ENCODE measurements at regions not wholly inside any gene's neighbourhood (a gene's known extent, or its start where the extent isn't known, plus 50 kb on each side); places are given as distances from the start of the nearest gene placed in this dataset.

DNA sequence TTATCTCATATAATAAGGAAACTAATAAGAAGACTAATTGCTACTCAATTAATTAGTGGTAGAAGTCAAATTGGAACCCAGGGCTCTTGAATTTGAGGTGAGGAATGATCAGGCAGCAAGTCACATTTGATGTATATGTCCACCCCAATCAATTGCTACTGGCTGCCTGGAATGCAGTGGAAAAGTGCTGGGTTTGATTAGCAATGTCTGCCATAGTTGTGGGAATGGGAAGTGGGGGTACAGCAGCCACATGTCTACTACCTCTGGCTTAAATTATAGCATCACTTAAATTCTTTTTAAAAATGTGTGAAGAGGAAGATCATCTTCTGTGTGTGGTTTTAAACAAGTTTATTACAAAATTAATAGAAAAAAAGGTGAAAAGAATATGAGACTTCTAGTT lies 50.8 kb upstream of the NAV2 start:
- Mint-ChIP-seq H3K9me3 (no peaks in the 10 kb centered on the region), H3K4me1 (ENCODE audit: low read depth) (peaks cover 5% of the 10 kb centered on the region), H3K4me3 (ENCODE audit: low read depth) (no peak overlapping the region), H3K36me3 (ENCODE audit: low read depth) (no peaks in the 10 kb centered on the region), H3K27ac (no peak overlapping the region), H3K27me3 (ENCODE audit: low read depth) (peaks cover 3% of the 10 kb centered on the region)
- no peak for DNase-seq (ENCODE audit: low spot score)
- intact Hi-C loops (cut with micrococcal nuclease) = no loop called here

GRCh38 chr11:19660076-19660475 lies 52.6 kb upstream of the NAV2 start:
- intact Hi-C loops (cut with micrococcal nuclease) = no loop called here
- H3K4me3 Mint-ChIP-seq (ENCODE audit: low read depth) = no peak overlapping the region
- no peak overlapping the region for H3K27ac Mint-ChIP-seq
- no peak for DNase-seq (ENCODE audit: low spot score)
- no peaks in the 10 kb centered on the region for H3K9me3 Mint-ChIP-seq
- H3K36me3 Mint-ChIP-seq (ENCODE audit: low read depth) = no peaks in the 10 kb centered on the region
- H3K4me1 Mint-ChIP-seq (ENCODE audit: low read depth) = peaks cover 5% of the 10 kb centered on the region
- H3K27me3 Mint-ChIP-seq (ENCODE audit: low read depth) = peaks cover 3% of the 10 kb centered on the region

DNA sequence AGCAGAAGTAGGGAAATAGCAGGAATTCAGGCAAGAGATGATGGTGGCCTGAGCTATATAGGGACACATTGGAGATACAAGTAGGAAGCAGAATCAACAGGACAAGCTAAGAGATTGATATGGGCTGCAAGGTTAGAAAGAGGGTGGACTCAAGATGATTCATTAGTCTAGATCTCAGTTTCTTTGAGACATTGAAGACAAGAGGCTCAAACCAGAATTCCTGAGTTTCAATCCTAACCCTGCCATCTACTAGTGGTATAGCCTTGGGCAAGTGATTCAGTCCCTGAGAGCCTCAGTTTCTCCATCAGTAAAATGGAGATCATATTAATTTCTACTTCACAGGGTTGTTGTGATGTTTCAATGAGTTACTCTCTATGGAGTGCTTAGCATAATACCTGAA lies 53.1 kb upstream of the NAV2 start:
- intact Hi-C loops (cut with micrococcal nuclease) = no loop called here
- Mint-ChIP-seq H3K27me3 (ENCODE audit: low read depth) (peaks cover 3% of the 10 kb centered on the region), H3K4me3 (ENCODE audit: low read depth) (no peak overlapping the region), H3K4me1 (ENCODE audit: low read depth) (peaks cover 3% of the 10 kb centered on the region), H3K27ac (no peak overlapping the region), H3K9me3 (no peaks in the 10 kb centered on the region), H3K36me3 (ENCODE audit: low read depth) (no peaks in the 10 kb centered on the region)
- DNase-seq (ENCODE audit: low spot score) = no peak

- Mint-ChIP-seq H3K4me3 (ENCODE audit: low read depth) (no peak overlapping the region), H3K36me3 (ENCODE audit: low read depth) (no peaks in the 10 kb centered on the region), H3K9me3 (no peaks in the 10 kb centered on the region), H3K27ac (no peak overlapping the region), H3K27me3 (ENCODE audit: low read depth) (no peaks in the 10 kb centered on the region), H3K4me1 (ENCODE audit: low read depth) (peaks cover 3% of the 10 kb centered on the region)
- intact Hi-C loops (cut with micrococcal nuclease) = no loop called here
- no peak for DNase-seq (ENCODE audit: low spot score)
Measured at GRCh38 chr11:19658344-19658743, 54.3 kb upstream of the NAV2 start.

GRCh38 chr11:19656140-19656541 lies 56.5 kb upstream of the NAV2 start:
- intact Hi-C loops (cut with micrococcal nuclease) = no loop called here
- no peaks in the 10 kb centered on the region for H3K36me3 Mint-ChIP-seq (ENCODE audit: low read depth)
- H3K27me3 Mint-ChIP-seq (ENCODE audit: low read depth) = no peaks in the 10 kb centered on the region
- no peak for DNase-seq (ENCODE audit: low spot score)
- H3K4me3 Mint-ChIP-seq (ENCODE audit: low read depth) = no peak overlapping the region
- H3K27ac Mint-ChIP-seq = no peak overlapping the region
- H3K9me3 Mint-ChIP-seq = no peaks in the 10 kb centered on the region
- peaks cover 3% of the 10 kb centered on the region for H3K4me1 Mint-ChIP-seq (ENCODE audit: low read depth)

DNA sequence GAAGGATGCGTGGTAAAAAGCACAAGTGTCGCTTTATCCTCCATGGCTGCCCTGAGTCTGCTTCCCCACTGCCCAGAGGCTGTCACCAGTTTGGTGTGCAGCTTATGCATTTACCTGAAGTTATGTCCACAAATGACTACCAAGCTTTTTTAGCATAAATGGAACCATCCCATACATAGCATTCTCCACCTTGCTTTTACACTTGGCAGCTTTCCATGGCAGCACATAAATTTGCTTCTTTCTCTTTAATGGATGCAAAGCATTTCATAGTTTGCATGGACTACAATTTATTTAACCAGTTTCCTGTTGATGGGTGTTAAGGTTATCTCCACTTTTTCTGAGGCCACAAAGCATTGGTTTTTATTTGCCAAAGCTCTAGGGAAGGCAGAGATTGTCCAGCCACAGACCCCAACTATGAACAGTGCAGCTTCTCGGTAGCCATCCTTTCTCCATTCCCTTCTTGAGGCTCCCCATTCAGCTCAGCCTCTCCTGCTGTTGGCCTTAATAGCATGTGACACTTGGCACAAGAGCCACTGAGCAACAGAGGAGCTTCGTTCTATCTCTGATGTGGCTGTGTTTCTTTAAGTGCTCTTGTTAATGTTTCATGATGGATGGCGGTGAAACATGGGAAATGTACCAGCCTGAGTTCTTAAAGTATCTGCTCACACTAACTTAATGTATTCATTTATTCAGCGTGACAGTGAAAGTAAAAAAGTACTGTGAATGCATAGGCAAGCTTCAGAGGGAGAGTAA lies 59.8 kb upstream of the NAV2 start:
- Mint-ChIP-seq H3K36me3 (ENCODE audit: low read depth) (no peaks in the 10 kb centered on the region), H3K27ac (no peak overlapping the region), H3K9me3 (no peaks in the 10 kb centered on the region), H3K4me1 (ENCODE audit: low read depth) (no peaks in the 10 kb centered on the region), H3K27me3 (ENCODE audit: low read depth) (no peaks in the 10 kb centered on the region), H3K4me3 (ENCODE audit: low read depth) (no peak overlapping the region)
- no peak for DNase-seq (ENCODE audit: low spot score)
- intact Hi-C loops (cut with micrococcal nuclease) = no loop called here

DNA sequence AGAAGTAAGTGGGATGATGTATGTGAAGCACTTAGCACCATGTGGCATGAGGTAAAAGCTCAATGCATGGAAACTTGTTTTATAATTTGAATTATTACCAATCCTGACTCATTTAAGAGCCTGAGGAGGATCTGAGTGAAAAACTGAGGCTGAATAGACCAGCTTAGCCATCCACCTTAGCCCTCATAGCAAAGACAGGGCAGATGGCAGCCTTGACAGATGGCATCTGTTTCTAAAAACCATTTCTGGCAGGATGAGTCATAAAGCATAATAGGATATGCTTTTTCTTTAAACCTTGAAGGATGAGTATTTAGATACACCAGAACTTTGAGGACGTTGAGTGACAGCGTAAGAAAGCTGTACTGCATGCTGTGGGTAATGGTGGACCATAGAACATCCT lies 61.0 kb upstream of the NAV2 start:
- intact Hi-C loops (cut with micrococcal nuclease) = no loop called here
- no peak for DNase-seq (ENCODE audit: low spot score)
- Mint-ChIP-seq H3K36me3 (ENCODE audit: low read depth) (no peaks in the 10 kb centered on the region), H3K27me3 (ENCODE audit: low read depth) (no peaks in the 10 kb centered on the region), H3K27ac (no peak overlapping the region), H3K4me3 (ENCODE audit: low read depth) (no peak overlapping the region), H3K9me3 (no peaks in the 10 kb centered on the region), H3K4me1 (ENCODE audit: low read depth) (no peaks in the 10 kb centered on the region)

- no peaks in the 10 kb centered on the region for H3K9me3 Mint-ChIP-seq
- no peak for DNase-seq (ENCODE audit: low spot score)
- no peak overlapping the region for H3K27ac Mint-ChIP-seq
- no peak overlapping the region for H3K4me3 Mint-ChIP-seq (ENCODE audit: low read depth)
- intact Hi-C loops (cut with micrococcal nuclease) = no loop called here
- no peaks in the 10 kb centered on the region for H3K27me3 Mint-ChIP-seq (ENCODE audit: low read depth)
- H3K36me3 Mint-ChIP-seq (ENCODE audit: low read depth) = no peaks in the 10 kb centered on the region
- H3K4me1 Mint-ChIP-seq (ENCODE audit: low read depth) = no peaks in the 10 kb centered on the region
Measured at GRCh38 chr11:19651028-19651427, 61.6 kb upstream of the NAV2 start.

- H3K36me3 Mint-ChIP-seq (ENCODE audit: low read depth) = no peaks in the 10 kb centered on the region
- no peaks in the 10 kb centered on the region for H3K9me3 Mint-ChIP-seq
- no peaks in the 10 kb centered on the region for H3K4me1 Mint-ChIP-seq (ENCODE audit: low read depth)
- no peak overlapping the region for H3K4me3 Mint-ChIP-seq (ENCODE audit: low read depth)
- intact Hi-C loops (cut with micrococcal nuclease) = no loop called here
- H3K27ac Mint-ChIP-seq = no peak overlapping the region
- DNase-seq (ENCODE audit: low spot score) = no peak
- no peaks in the 10 kb centered on the region for H3K27me3 Mint-ChIP-seq (ENCODE audit: low read depth)
Measured at GRCh38 chr11:19650467-19650866, 62.2 kb upstream of the NAV2 start.

DNA sequence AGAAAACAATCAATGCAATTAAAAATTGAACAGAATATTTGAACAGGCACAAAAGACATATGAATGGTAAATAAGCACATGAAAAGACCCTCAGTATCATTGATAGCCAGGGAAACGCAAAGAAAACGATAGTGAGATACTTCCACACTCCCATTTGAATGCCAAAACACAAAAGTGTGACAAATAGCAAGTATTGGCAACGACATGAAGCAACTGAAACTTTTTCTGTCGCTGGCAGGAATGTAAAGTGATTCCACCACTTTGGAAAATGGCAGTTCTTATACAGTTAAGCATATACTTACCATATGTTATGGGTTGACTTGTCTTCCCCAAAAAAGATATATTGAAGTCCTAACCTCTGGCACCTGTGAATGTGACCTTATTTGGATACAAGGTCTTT lies 62.9 kb upstream of the NAV2 start:
- H3K4me1 Mint-ChIP-seq (ENCODE audit: low read depth) = no peaks in the 10 kb centered on the region
- H3K36me3 Mint-ChIP-seq (ENCODE audit: low read depth) = no peaks in the 10 kb centered on the region
- no peak for DNase-seq (ENCODE audit: low spot score)
- H3K27me3 Mint-ChIP-seq (ENCODE audit: low read depth) = no peaks in the 10 kb centered on the region
- intact Hi-C loops (cut with micrococcal nuclease) = no loop called here
- H3K27ac Mint-ChIP-seq = no peak overlapping the region
- H3K4me3 Mint-ChIP-seq (ENCODE audit: low read depth) = no peak overlapping the region
- H3K9me3 Mint-ChIP-seq = no peaks in the 10 kb centered on the region

DNA sequence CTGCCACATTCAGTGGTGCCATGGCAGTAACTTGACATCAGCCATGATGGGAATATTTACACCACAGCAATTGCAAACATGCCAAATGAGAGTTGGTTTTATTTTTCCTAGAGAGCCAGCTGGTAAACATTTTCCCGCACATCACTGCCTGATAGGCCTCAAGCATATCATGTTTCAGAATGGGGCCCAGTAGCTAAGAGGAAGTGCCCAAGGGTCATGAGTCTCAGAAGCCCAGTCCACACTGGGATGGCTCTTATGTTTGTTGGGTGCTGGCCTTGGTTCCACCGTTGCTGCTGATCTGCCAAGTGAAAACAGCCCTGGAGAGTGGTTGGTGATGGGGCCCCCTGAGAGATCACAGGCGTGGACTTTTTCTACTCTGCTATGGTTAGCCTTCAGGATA lies 64.3 kb upstream of the NAV2 start:
- H3K4me1 Mint-ChIP-seq (ENCODE audit: low read depth) = no peaks in the 10 kb centered on the region
- H3K9me3 Mint-ChIP-seq = no peaks in the 10 kb centered on the region
- no peak for DNase-seq (ENCODE audit: low spot score)
- no peaks in the 10 kb centered on the region for H3K27me3 Mint-ChIP-seq (ENCODE audit: low read depth)
- H3K36me3 Mint-ChIP-seq (ENCODE audit: low read depth) = no peaks in the 10 kb centered on the region
- H3K4me3 Mint-ChIP-seq (ENCODE audit: low read depth) = no peak overlapping the region
- intact Hi-C loops (cut with micrococcal nuclease) = no loop called here
- H3K27ac Mint-ChIP-seq = no peak overlapping the region

GRCh38 chr11:19647816-19648215 lies 64.8 kb upstream of the NAV2 start:
- intact Hi-C loops (cut with micrococcal nuclease) = no loop called here
- Mint-ChIP-seq H3K36me3 (ENCODE audit: low read depth) (no peaks in the 10 kb centered on the region), H3K4me1 (ENCODE audit: low read depth) (no peaks in the 10 kb centered on the region), H3K27me3 (ENCODE audit: low read depth) (no peaks in the 10 kb centered on the region), H3K9me3 (no peaks in the 10 kb centered on the region), H3K27ac (no peak overlapping the region), H3K4me3 (ENCODE audit: low read depth) (no peak overlapping the region)
- DNase-seq (ENCODE audit: low spot score) = no peak

DNA sequence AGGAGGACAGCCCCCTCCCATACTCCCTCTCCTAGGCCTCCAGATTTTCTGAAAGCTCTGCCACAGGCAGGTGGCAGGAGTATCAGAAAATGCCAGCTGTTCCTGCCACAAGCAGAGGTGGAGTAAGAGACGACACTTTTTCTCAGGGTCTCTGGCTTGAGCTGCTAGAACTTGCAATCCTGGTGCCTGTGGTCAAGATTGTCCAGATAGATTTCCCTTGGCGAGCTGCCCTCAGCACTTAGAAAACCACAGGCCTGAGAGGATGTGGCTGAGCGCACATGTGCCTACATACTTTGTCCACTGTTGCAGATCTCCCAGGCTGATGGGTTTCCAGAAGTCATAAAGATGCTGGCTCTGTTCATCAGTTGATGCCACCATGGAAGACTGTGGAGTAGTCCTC lies 65.7 kb upstream of the NAV2 start:
- Mint-ChIP-seq H3K36me3 (ENCODE audit: low read depth) (no peaks in the 10 kb centered on the region), H3K4me1 (ENCODE audit: low read depth) (no peaks in the 10 kb centered on the region)
- no peak for DNase-seq (ENCODE audit: low spot score)

DNA sequence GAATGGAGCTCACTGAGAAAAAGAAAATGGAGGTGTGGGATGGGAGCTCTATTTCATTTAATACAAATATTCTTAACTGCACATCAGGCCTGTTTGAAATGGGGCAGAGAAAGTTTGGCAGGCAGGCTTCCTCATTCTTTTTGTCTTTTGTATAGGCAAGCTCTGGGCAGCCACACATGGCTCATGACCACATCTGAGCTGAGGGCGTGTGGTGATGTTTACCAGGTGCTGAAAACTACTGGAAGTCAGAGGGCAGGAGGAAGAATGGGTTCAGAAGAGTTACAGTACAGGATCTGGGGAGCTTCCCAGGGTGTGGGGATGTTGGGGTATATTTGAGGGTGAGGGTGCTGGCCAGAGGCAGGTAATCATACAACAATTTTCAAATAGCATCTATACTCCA lies 66.3 kb upstream of the NAV2 start:
- no peak for DNase-seq (ENCODE audit: low spot score)
- intact Hi-C loops (cut with micrococcal nuclease) = no loop called here
- H3K4me3 Mint-ChIP-seq (ENCODE audit: low read depth) = no peak overlapping the region
- no peaks in the 10 kb centered on the region for H3K27me3 Mint-ChIP-seq (ENCODE audit: low read depth)
- H3K27ac Mint-ChIP-seq = no peak overlapping the region
- H3K36me3 Mint-ChIP-seq (ENCODE audit: low read depth) = no peaks in the 10 kb centered on the region
- H3K4me1 Mint-ChIP-seq (ENCODE audit: low read depth) = no peaks in the 10 kb centered on the region
- H3K9me3 Mint-ChIP-seq = no peaks in the 10 kb centered on the region

More for the DNA sequence above, 65.7 kb upstream of the NAV2 start:
- Mint-ChIP-seq H3K4me3 (ENCODE audit: low read depth) (no peak overlapping the region), H3K27me3 (ENCODE audit: low read depth) (no peaks in the 10 kb centered on the region), H3K9me3 (no peaks in the 10 kb centered on the region), H3K27ac (no peak overlapping the region)
- intact Hi-C loops (cut with micrococcal nuclease) = no loop called here

Measured in activated T-helper 2 cell treated with anti-CD3 and anti-CD28 coated beads, Interferon-gamma antibody, Interleukin-2, Interleukin-4, amounts not matched to agents 10 μg/mL and 5 μg/mL and 100 μg/mL, durations not matched to agents 14 hours and 24 hours and 36 hours (primary cell).